Spleen (tissue), 7 donors: ENCODE measurements at regions not wholly inside any gene's neighbourhood (a gene's known extent, or its start where the extent isn't known, plus 50 kb on each side); places are given as distances from the start of the nearest gene placed in this dataset.

ENCODE experiments used
- POLR2A ChIP-seq, 3 donors: fragments of 450-650 bp; IDR thresholded peaks; one replicate each; pipeline ENCODE4 v1.5.1; 2017; ENCODE audit warnings: antibody characterized with exemption in 3 of 3, mild to moderate bottlenecking in 1 of 3
- POLR2AphosphoS5 ChIP-seq, 3 donors: sonication (generic); formaldehyde crosslinking; IDR thresholded peaks; one replicate each; pipeline ENCODE4 v1.5.1; 2017; ENCODE audit warnings: antibody characterized with exemption in 3 of 3
- TF ChIP-seq, protein P1 (sequence below), 11 experiments: fragments of 200-600 bp in 7 of 11; fragments of 450-650 bp in 4 of 11; sonication (generic) in 4 of 11; IDR thresholded peaks in 8 of 11; conservative IDR thresholded peaks in 3 of 11; 1 replicate in 7 of 11; 2 replicates in 4 of 11; pipeline versions ENCODE4 v1.4.0 to v1.8.0; 2016 to 2021; ENCODE audit warnings: antibody characterized with exemption in 11 of 11, inconsistent platforms in 4 of 11, mild to moderate bottlenecking in 1 of 11
- donor health status: DM: no; HTN: no; CAD: no; lungs with moderate emphysema.
- donor health status: DM: no; HTN: no; CAD: no.
- donor health status: DM: no; HTN: no; CAD: no.

DNA sequence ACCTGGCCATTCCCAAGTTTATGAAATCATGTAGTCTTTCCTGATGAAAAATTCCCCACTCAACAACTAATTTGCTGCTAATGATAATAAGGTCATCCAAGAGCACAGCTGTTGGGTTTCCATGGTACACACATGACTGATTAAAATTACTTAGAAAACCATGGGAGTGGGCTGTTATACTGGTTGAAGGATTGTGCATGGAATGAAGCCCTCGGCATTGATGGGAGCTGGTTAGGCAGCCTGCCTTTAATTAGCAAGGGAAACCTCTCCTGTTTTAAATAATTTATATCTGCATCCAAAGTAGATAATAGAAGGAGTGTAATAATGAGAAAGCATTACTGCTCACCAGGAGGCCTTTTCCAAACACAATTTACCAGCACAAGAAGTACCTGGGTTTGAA lies 235.1 kb upstream of the CFAP20DC start:
- TF ChIP-seq, protein P1, sequence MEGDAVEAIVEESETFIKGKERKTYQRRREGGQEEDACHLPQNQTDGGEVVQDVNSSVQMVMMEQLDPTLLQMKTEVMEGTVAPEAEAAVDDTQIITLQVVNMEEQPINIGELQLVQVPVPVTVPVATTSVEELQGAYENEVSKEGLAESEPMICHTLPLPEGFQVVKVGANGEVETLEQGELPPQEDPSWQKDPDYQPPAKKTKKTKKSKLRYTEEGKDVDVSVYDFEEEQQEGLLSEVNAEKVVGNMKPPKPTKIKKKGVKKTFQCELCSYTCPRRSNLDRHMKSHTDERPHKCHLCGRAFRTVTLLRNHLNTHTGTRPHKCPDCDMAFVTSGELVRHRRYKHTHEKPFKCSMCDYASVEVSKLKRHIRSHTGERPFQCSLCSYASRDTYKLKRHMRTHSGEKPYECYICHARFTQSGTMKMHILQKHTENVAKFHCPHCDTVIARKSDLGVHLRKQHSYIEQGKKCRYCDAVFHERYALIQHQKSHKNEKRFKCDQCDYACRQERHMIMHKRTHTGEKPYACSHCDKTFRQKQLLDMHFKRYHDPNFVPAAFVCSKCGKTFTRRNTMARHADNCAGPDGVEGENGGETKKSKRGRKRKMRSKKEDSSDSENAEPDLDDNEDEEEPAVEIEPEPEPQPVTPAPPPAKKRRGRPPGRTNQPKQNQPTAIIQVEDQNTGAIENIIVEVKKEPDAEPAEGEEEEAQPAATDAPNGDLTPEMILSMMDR (IDR thresholded peaks at IDR 0.05 in 8 of 11, conservative IDR thresholded peaks at IDR 0.05 in 3 of 11): no peak
- no peak for TF ChIP-seq POLR2AphosphoS5 (IDR thresholded peaks at IDR 0.05)
- no peak for TF ChIP-seq POLR2A (IDR thresholded peaks at IDR 0.05)
